Adrenal gland (tissue), 5 donors: ENCODE measurements at regions not wholly inside any gene's neighbourhood (a gene's known extent, or its start where the extent isn't known, plus 50 kb on each side); places are given as distances from the start of the nearest gene placed in this dataset.

Experiments
- CTCF ChIP-seq, 6 experiments: fragments of 450-650 bp in 4 of 6; fragments of 200-600 bp in 2 of 6; sonication (generic) in 1 of 6; IDR thresholded peaks; 1 replicate in 5 of 6; 2 replicates in 1 of 6; pipeline versions ENCODE4 v1.5.1 to v1.8.0; 2016 to 2021; ENCODE audit warnings: antibody characterized with exemption in 6 of 6, mild to moderate bottlenecking in 2 of 6, moderate library complexity in 1 of 6
- POLR2A ChIP-seq, 2 donors: fragments of 450-650 bp; IDR thresholded peaks; one replicate each; pipeline ENCODE4 v1.6.1; 2017; ENCODE audit warnings: antibody characterized with exemption in 2 of 2, mild to moderate bottlenecking in 2 of 2, moderate library complexity in 1 of 2
- donor health status: DM: no; HTN: no; CAD: no.

- TF ChIP-seq POLR2A (IDR thresholded peaks at IDR 0.05): no peak
- no peak for TF ChIP-seq CTCF (IDR thresholded peaks at IDR 0.05)
Observed at GRCh38 chr11:97349201-97349600, 959.4 kb downstream of the JRKL start.
